GM12865 (cell line): ENCODE measurements at regions not wholly inside any gene's neighbourhood (a gene's known extent, or its start where the extent isn't known, plus 50 kb on each side); places are given as distances from the start of the nearest gene placed in this dataset.

Experiments used
- DNase-seq: peaks from one replicate; pipeline ENCODE4 v3.0.0; 2010; ENCODE audit warnings: low read depth
- H3K4me3 ChIP-seq: 2 replicates; pipeline ENCODE4 v1.5.1; 2011; ENCODE audit warnings: mild to moderate bottlenecking, low read depth, low read length, control low read depth
- TF ChIP-seq, protein P1 (sequence below): IDR thresholded peaks from 2 replicates; pipeline ENCODE4 v1.5.1; 2011; ENCODE audit warnings: low read length, control low read depth, low read depth, inconsistent platforms; ENCODE audit not compliant: insufficient read depth; ENCODE audit errors: missing control alignments

GRCh38 chr13:70366720-70367119 lies 258.5 kb upstream of the KLHL1 start:
- H3K4me3 ChIP-seq = no peak overlapping the region
- no peak for DNase-seq
- TF ChIP-seq, protein P1, sequence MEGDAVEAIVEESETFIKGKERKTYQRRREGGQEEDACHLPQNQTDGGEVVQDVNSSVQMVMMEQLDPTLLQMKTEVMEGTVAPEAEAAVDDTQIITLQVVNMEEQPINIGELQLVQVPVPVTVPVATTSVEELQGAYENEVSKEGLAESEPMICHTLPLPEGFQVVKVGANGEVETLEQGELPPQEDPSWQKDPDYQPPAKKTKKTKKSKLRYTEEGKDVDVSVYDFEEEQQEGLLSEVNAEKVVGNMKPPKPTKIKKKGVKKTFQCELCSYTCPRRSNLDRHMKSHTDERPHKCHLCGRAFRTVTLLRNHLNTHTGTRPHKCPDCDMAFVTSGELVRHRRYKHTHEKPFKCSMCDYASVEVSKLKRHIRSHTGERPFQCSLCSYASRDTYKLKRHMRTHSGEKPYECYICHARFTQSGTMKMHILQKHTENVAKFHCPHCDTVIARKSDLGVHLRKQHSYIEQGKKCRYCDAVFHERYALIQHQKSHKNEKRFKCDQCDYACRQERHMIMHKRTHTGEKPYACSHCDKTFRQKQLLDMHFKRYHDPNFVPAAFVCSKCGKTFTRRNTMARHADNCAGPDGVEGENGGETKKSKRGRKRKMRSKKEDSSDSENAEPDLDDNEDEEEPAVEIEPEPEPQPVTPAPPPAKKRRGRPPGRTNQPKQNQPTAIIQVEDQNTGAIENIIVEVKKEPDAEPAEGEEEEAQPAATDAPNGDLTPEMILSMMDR = no peak

- TF ChIP-seq, protein P1 = no peak
- DNase-seq = no peak
- no peak overlapping the region for H3K4me3 ChIP-seq
Observed at GRCh38 chr13:70363991-70364390, 255.7 kb upstream of the KLHL1 start.

GRCh38 chr13:70362820-70363570 lies 254.7 kb upstream of the KLHL1 start:
- DNase-seq = no peak
- TF ChIP-seq, protein P1 = no peak
- no peak overlapping the region for H3K4me3 ChIP-seq

GRCh38 chr13:70357031-70357430 lies 248.8 kb upstream of the KLHL1 start:
- no peak overlapping the region for H3K4me3 ChIP-seq
- no peak for DNase-seq
- TF ChIP-seq, protein P1 = no peak

DNA sequence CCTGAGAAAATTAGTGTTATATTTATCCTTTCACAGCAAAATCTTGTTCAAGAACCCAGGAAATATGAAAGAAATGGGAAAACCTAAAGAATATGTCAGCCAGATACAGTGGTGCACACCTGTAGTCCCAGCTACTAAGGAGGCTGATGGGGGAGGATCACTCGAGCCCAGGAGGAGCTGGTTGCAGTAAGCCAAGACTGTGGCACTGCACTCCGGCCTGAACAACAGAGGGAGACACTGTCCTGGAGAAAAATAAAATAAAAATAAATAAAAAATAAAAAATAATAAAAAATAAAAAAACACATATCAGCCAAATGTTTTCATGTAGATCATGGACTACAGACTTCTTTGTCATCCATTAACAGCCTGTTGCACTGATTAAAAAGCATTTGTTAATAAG lies 244.8 kb upstream of the KLHL1 start:
- DNase-seq = no peak
- H3K4me3 ChIP-seq = no peak overlapping the region
- TF ChIP-seq, protein P1 = no peak

DNA sequence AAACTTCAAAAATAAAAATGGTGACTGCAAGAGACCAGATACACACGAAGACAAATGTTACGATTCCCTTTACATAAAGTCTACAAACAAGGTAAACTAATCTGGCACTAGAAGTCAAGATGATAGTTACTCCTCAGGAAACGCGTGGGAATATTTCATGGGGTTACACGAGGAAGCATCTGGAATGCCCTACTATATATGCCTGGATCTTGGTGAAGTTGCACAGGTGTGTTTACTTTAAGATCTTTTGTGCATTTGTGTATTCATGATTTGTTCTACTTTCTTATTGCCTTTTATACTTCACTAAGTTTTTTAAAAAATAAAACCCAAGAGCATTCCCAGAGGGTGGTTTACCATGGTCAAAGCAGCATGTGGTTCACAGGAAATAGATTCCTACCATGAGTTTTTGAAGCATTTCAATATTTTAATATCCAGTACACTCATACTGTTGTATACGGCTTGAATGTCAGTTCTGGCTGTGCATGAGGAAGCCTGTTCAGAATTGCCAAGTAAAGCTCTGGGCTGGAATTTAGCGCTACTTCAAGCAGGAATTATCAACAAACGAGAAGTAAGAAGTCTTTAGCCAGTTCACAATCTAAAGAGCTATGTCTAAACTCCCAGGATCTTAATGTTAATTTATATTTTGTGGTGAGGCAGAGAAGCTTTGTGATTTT lies 239.8 kb upstream of the KLHL1 start:
- DNase-seq = no peak
- TF ChIP-seq, protein P1 = no peak
- H3K4me3 ChIP-seq = no peak overlapping the region

GRCh38 chr13:70339738-70340137 lies 231.5 kb upstream of the KLHL1 start:
- TF ChIP-seq, protein P1 = peak; percentile 50
- DNase-seq = peak; percentile 18
- no peak overlapping the region for H3K4me3 ChIP-seq
